H9 (cell line): ENCODE measurements at regions not wholly inside any gene's neighbourhood (a gene's known extent, or its start where the extent isn't known, plus 50 kb on each side); places are given as distances from the start of the nearest gene placed in this dataset.

Source experiments
- DNase-seq: peaks from one replicate; pipeline ENCODE4 v3.0.0-alpha.2; 2017
- H2AFZ ChIP-seq: one replicate; pipeline ENCODE4 v1.6.1; 2013; ENCODE audit warnings: mild to moderate bottlenecking, low read length, control low read depth, moderate library complexity
- H2AK5ac ChIP-seq: 2 replicates; pipeline ENCODE4 v1.6.1; 2013; ENCODE audit warnings: low read length, control low read depth, mixed read lengths; ENCODE audit not compliant: insufficient read length
- H2BK120ac ChIP-seq: one replicate; pipeline ENCODE4 v1.6.1; 2013; ENCODE audit warnings: low read depth, mild to moderate bottlenecking, low read length, control low read depth, inconsistent platforms; ENCODE audit not compliant: poor library complexity, severe bottlenecking
- H2BK12ac ChIP-seq: 2 replicates; pipeline ENCODE4 v1.6.1; 2013; ENCODE audit warnings: low read length, control low read depth, mixed read lengths, low read depth; ENCODE audit not compliant: insufficient read length
- H2BK15ac ChIP-seq: 2 replicates; pipeline ENCODE4 v1.6.1; 2013; ENCODE audit warnings: low read depth, low read length, control low read depth
- H2BK20ac ChIP-seq: one replicate; pipeline ENCODE4 v1.6.1; 2013; ENCODE audit warnings: low read depth, mild to moderate bottlenecking, low read length, control low read depth, inconsistent platforms; ENCODE audit not compliant: poor library complexity, severe bottlenecking
- H2BK5ac ChIP-seq: 2 replicates; pipeline ENCODE4 v1.6.1; 2013; ENCODE audit warnings: low read length, control low read depth, mixed read lengths; ENCODE audit not compliant: insufficient read length
- H3K14ac ChIP-seq: 2 replicates; pipeline ENCODE4 v1.6.1; 2013; ENCODE audit warnings: low read length, control low read depth; ENCODE audit not compliant: insufficient read depth
- H3K18ac ChIP-seq: 2 replicates; pipeline ENCODE4 v1.6.1; 2013; ENCODE audit warnings: low read depth, mild to moderate bottlenecking, mixed read lengths, low read length, control low read depth; ENCODE audit not compliant: insufficient read length
- H3K23ac ChIP-seq: 2 replicates; pipeline ENCODE4 v1.6.1; 2013; ENCODE audit warnings: low read length, control low read depth, mixed read lengths, low read depth; ENCODE audit not compliant: insufficient read length
- H3K23me2 ChIP-seq: 2 replicates; pipeline ENCODE4 v1.6.1; 2013; ENCODE audit warnings: low read depth, mild to moderate bottlenecking, mixed read lengths, low read length, control low read depth; ENCODE audit not compliant: insufficient read length, poor library complexity, severe bottlenecking
- H3K27ac ChIP-seq: 2 replicates; pipeline ENCODE4 v1.5.1; 2013; ENCODE audit warnings: low read length, control low read depth, mixed read lengths, low read depth; ENCODE audit not compliant: insufficient read length
- H3K27me3 ChIP-seq: 2 replicates; pipeline ENCODE4 v1.6.1; 2013; ENCODE audit warnings: low read length, control low read depth, inconsistent platforms; ENCODE audit not compliant: insufficient read depth
- H3K4ac ChIP-seq: 2 replicates; pipeline ENCODE4 v1.6.1; 2013; ENCODE audit warnings: low read depth, mild to moderate bottlenecking, control low read depth, inconsistent platforms, low read length, moderate library complexity
- H3K4me1 ChIP-seq: 2 replicates; pipeline ENCODE4 v1.6.1; 2013; ENCODE audit warnings: low read length, control low read depth, inconsistent platforms; ENCODE audit not compliant: insufficient read depth
- H3K4me2 ChIP-seq: 2 replicates; pipeline ENCODE4 v1.6.1; 2013; ENCODE audit warnings: low read length, control low read depth, mixed read lengths; ENCODE audit not compliant: insufficient read length, insufficient read depth
- H3K56ac ChIP-seq: 2 replicates; pipeline ENCODE4 v1.6.1; 2013; ENCODE audit warnings: low read depth, mild to moderate bottlenecking, mixed read lengths, low read length, control low read depth; ENCODE audit not compliant: insufficient read length
- H3K79me1 ChIP-seq: 2 replicates; pipeline ENCODE4 v1.6.1; 2013; ENCODE audit warnings: low read depth, mild to moderate bottlenecking, moderate library complexity, low read length, control low read depth, inconsistent platforms; ENCODE audit not compliant: insufficient read depth, poor library complexity, severe bottlenecking
- H3K79me2 ChIP-seq: 2 replicates; pipeline ENCODE4 v1.6.1; 2013; ENCODE audit warnings: low read length, control low read depth, inconsistent platforms; ENCODE audit not compliant: insufficient read depth
- H3K9ac ChIP-seq: 2 replicates; pipeline ENCODE4 v1.6.1; 2013; ENCODE audit warnings: low read length, control low read depth, mixed read lengths; ENCODE audit not compliant: insufficient read length; ENCODE audit errors: extremely low read depth
- H3K9me3 ChIP-seq: one replicate; pipeline ENCODE4 v1.6.1; 2013; ENCODE audit warnings: low read depth, low read length, inconsistent platforms; ENCODE audit not compliant: control insufficient read depth
- H3T11ph ChIP-seq: one replicate; pipeline ENCODE4 v1.6.1; 2013; ENCODE audit warnings: mild to moderate bottlenecking, low read length, control low read depth, inconsistent platforms
- H4K20me1 ChIP-seq: one replicate; pipeline ENCODE4 v1.6.1; 2013; ENCODE audit not compliant: control insufficient read depth, insufficient read length, insufficient read depth
- H4K5ac ChIP-seq: 2 replicates; pipeline ENCODE4 v1.6.1; 2013; ENCODE audit warnings: low read depth, mild to moderate bottlenecking, mixed read lengths, low read length, control low read depth; ENCODE audit not compliant: insufficient read length
- H4K8ac ChIP-seq: replicated peaks from 2 replicates; pipeline ENCODE4 v1.6.1; 2013; ENCODE audit warnings: low read length, control low read depth, mixed read lengths, low read depth; ENCODE audit not compliant: insufficient read length
- H4K91ac ChIP-seq: 2 replicates; pipeline ENCODE4 v1.6.1; 2013; ENCODE audit warnings: low read depth, mild to moderate bottlenecking, moderate library complexity, mixed read lengths, low read length, control low read depth; ENCODE audit not compliant: insufficient read length
- H3K27ac Mint-ChIP-seq, 3 experiments: 2 replicates in 2 of 3; 3 replicates in 1 of 3; pipeline ENCODE4 v1.8.0; 2020 to 2021; ENCODE audit warnings: mixed read lengths in 3 of 3, mild to moderate bottlenecking in 1 of 3, moderate library complexity in 1 of 3
- H3K27me3 Mint-ChIP-seq: 2 replicates; pipeline ENCODE4 v1.8.0; 2021; ENCODE audit warnings: low read depth, mild to moderate bottlenecking, moderate library complexity, mixed read lengths
- H3K36me3 Mint-ChIP-seq, 3 experiments: 2 replicates in 2 of 3; 3 replicates in 1 of 3; pipeline ENCODE4 v1.8.0; 2020 to 2021; ENCODE audit warnings: low read depth in 3 of 3, mixed read lengths in 3 of 3; ENCODE audit not compliant: insufficient read depth in 1 of 3
- H3K4me1 Mint-ChIP-seq, 2 experiments: 2 replicates each; pipeline ENCODE4 v1.8.0; 2020; ENCODE audit warnings: mixed read lengths in 2 of 2
- H3K4me3 Mint-ChIP-seq, 2 experiments: 2 replicates in 1 of 2; 3 replicates in 1 of 2; pipeline ENCODE4 v1.8.0; 2020 to 2021; ENCODE audit warnings: mild to moderate bottlenecking in 2 of 2, mixed read lengths in 2 of 2, moderate library complexity in 1 of 2
- H3K9me3 Mint-ChIP-seq, 2 experiments: 2 replicates in 1 of 2; 3 replicates in 1 of 2; pipeline ENCODE4 v1.8.0; 2020; ENCODE audit warnings: mild to moderate bottlenecking in 2 of 2, mixed read lengths in 2 of 2, moderate library complexity in 1 of 2
- WGBS: extraction: QIAGEN DNeasy Blood & Tissue Kit; methylation state at CpG from one replicate; pipeline ENCODE4 v1.1.7; 2013; ENCODE audit warnings: missing lambda C conversion rate, low lambda C conversion rate, mixed read lengths; ENCODE audit not compliant: insufficient read length; ENCODE audit errors: extremely low coverage; 5-methylcytosine and 5-hydroxymethylcytosine counted together
- TF ChIP-seq, protein P1 (sequence below): fragments of 200-600 bp; sonication (generic); conservative IDR thresholded peaks from 3 replicates; pipeline ENCODE4 v1.8.0; 2021; ENCODE audit warnings: antibody characterized with exemption, mild to moderate bottlenecking

DNA sequence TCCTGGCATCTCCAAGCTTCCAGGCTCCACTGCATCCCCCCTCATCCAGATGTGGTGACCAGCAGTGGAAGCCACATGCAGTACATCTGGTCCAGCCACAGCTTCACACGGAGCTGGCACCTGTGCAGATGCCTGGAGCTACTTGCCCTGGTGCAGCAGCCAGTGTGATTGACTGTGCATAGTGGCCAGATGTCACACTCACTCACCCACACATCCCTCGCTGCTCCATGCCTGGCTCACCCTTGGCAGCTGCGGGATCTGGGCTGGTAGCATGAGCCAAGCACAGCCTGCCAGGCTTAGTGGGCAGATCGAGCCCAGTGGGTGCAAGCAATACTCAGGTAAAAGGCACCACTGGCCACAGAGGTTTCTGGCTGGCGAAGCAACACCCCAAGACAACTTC lies 398.0 kb upstream of the CNTN4 start:
- H3K18ac ChIP-seq: no peak overlapping the region
- no peak overlapping the region for H2BK15ac ChIP-seq
- H3K23me2 ChIP-seq: no peaks in the 10 kb centered on the region
- H3K4me1 Mint-ChIP-seq: no peaks in the 10 kb centered on the region
- H3K27me3 Mint-ChIP-seq: no peaks in the 10 kb centered on the region
- no peak overlapping the region for H3K27ac ChIP-seq
- no peaks in the 10 kb centered on the region for H3K79me1 ChIP-seq
- no peak overlapping the region for H3K23ac ChIP-seq
- H2BK120ac ChIP-seq: no peak overlapping the region
- H3K56ac ChIP-seq: no peak overlapping the region
- H3T11ph ChIP-seq: no peak overlapping the region
- no peak overlapping the region for H2BK20ac ChIP-seq
- no peak for DNase-seq
- no peak overlapping the region for H3K9ac ChIP-seq
- H3K27ac Mint-ChIP-seq: peak overlapping the region in 1 of 3 experiments; percentile 65; a peak in 1 of 7 replicates
- H4K8ac ChIP-seq: no peak overlapping the region
- no peak overlapping the region for H3K4me3 Mint-ChIP-seq
- H3K4me2 ChIP-seq: no peak overlapping the region
- H3K79me2 ChIP-seq: no peaks in the 10 kb centered on the region
- H2BK12ac ChIP-seq: no peak overlapping the region
- H3K9me3 ChIP-seq: no peaks in the 10 kb centered on the region
- H3K4me1 ChIP-seq: no peaks in the 10 kb centered on the region
- no peak overlapping the region for H2AFZ ChIP-seq
- H4K91ac ChIP-seq: no peak overlapping the region
- TF ChIP-seq, protein P1, sequence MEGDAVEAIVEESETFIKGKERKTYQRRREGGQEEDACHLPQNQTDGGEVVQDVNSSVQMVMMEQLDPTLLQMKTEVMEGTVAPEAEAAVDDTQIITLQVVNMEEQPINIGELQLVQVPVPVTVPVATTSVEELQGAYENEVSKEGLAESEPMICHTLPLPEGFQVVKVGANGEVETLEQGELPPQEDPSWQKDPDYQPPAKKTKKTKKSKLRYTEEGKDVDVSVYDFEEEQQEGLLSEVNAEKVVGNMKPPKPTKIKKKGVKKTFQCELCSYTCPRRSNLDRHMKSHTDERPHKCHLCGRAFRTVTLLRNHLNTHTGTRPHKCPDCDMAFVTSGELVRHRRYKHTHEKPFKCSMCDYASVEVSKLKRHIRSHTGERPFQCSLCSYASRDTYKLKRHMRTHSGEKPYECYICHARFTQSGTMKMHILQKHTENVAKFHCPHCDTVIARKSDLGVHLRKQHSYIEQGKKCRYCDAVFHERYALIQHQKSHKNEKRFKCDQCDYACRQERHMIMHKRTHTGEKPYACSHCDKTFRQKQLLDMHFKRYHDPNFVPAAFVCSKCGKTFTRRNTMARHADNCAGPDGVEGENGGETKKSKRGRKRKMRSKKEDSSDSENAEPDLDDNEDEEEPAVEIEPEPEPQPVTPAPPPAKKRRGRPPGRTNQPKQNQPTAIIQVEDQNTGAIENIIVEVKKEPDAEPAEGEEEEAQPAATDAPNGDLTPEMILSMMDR: no peak
- no peaks in the 10 kb centered on the region for H3K27me3 ChIP-seq
- peaks cover 0 to 5% (median 2%) of the 10 kb centered on the region in 3 experiments; a peak in 2 of 7 replicates for H3K36me3 Mint-ChIP-seq
- no peak overlapping the region for H3K4ac ChIP-seq
- no peaks in the 10 kb centered on the region for H4K20me1 ChIP-seq
- H2AK5ac ChIP-seq: no peak overlapping the region
- no peak overlapping the region for H4K5ac ChIP-seq
- H2BK5ac ChIP-seq: no peak overlapping the region
- no CpG with 5 or more reads among the region's 5 CpGs for WGBS
- no peak overlapping the region for H3K14ac ChIP-seq
- H3K9me3 Mint-ChIP-seq: peaks cover 3 to 4% of the 10 kb centered on the region in 2 experiments; a peak in 4 of 5 replicates
